Stomach (tissue), 4 donors: ENCODE measurements at regions not wholly inside any gene's neighbourhood (a gene's known extent, or its start where the extent isn't known, plus 50 kb on each side); places are given as distances from the start of the nearest gene placed in this dataset.

Source experiments
- CTCF ChIP-seq, 7 experiments: fragments of 450-650 bp in 4 of 7; fragments of 200-600 bp in 3 of 7; sonication (generic) in 3 of 7; IDR thresholded peaks; one replicate each; pipeline ENCODE4 v1.5.1; 2016 to 2019; ENCODE audit warnings: antibody characterized with exemption in 7 of 7, control low read depth in 2 of 7, mild to moderate bottlenecking in 1 of 7
- EP300 ChIP-seq: sonication (generic); formaldehyde crosslinking; IDR thresholded peaks from one replicate; pipeline ENCODE4 v1.6.1; 2017; ENCODE audit warnings: antibody characterized with exemption
- POLR2A ChIP-seq, 4 donors: fragments of 450-650 bp; IDR thresholded peaks; one replicate each; pipeline ENCODE4 v1.6.1; 2016; ENCODE audit warnings: antibody characterized with exemption in 4 of 4, control low read depth in 2 of 4, mild to moderate bottlenecking in 1 of 4, moderate library complexity in 1 of 4
- POLR2AphosphoS5 ChIP-seq, 3 donors: sonication (generic); formaldehyde crosslinking; IDR thresholded peaks; one replicate each; pipeline ENCODE4 v1.6.1; 2016; ENCODE audit warnings: antibody characterized with exemption in 3 of 3

GRCh38 chr12:94770791-94771190 lies 120.4 kb upstream of the TMCC3 start:
- no peak for TF ChIP-seq CTCF (IDR thresholded peaks at IDR 0.05)
- no peak for TF ChIP-seq EP300
- TF ChIP-seq POLR2A (IDR thresholded peaks at IDR 0.05): no peak
- no peak for TF ChIP-seq POLR2AphosphoS5 (IDR thresholded peaks at IDR 0.05)
